NCI-H1417 (cell line): ENCODE measurements at regions not wholly inside any gene's neighbourhood (a gene's known extent, or its start where the extent isn't known, plus 50 kb on each side); places are given as distances from the start of the nearest gene placed in this dataset.

ENCODE experiments used
- DNase-seq, 3 experiments: peaks; one replicate each; lab custom pipeline; 2025; lab: John Stamatoyannopoulos, UW

- peak; percentile 72 to 89 (median 85) for DNase-seq
Observed at GRCh38 chr6:99868074-99868702, 125.8 kb downstream of the MCHR2 start.
